ENCODE measurements at regions not wholly inside any gene's neighbourhood (a gene's known extent, or its start where the extent isn't known, plus 50 kb on each side); places are given as distances from the start of the nearest gene placed in this dataset.
A peak's percentile ranks its signal among the peaks of the same experiment; 100 is the strongest.

DNA sequence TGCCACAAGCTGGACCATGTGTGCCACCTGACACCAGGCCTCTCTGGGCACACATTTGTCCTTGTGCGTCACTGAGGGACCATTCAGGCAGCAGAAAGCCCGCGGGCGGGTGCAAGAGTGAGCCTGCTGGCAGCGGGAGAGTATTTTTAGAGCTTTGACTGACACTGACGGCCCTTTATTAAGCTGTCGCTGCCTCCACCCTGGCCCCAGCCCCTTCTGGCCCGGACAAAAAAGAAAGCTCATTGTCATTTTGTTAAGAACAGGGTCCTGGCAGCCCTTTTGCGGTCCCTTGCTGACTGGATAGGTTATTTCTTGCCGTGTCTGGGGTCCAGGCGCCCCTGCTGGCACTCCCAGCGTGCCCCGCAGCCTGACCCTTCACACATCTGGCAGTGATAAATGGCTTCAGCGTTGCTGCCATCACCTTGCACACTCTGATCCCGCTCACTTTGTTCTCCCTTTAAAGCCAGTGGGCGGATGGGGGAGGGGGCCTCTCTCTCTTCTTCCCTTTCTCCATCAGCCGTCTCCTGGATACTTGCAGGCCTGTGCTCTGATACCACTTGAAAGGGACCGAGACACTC, 78.4 kb upstream of the NKD1 start:
- no peaks in the 10 kb centered on the region for H3K36me3 ChIP-seq (ENCODE audit: low read depth)
- ATAC-seq: no peak
- TF ChIP-seq, protein P1, sequence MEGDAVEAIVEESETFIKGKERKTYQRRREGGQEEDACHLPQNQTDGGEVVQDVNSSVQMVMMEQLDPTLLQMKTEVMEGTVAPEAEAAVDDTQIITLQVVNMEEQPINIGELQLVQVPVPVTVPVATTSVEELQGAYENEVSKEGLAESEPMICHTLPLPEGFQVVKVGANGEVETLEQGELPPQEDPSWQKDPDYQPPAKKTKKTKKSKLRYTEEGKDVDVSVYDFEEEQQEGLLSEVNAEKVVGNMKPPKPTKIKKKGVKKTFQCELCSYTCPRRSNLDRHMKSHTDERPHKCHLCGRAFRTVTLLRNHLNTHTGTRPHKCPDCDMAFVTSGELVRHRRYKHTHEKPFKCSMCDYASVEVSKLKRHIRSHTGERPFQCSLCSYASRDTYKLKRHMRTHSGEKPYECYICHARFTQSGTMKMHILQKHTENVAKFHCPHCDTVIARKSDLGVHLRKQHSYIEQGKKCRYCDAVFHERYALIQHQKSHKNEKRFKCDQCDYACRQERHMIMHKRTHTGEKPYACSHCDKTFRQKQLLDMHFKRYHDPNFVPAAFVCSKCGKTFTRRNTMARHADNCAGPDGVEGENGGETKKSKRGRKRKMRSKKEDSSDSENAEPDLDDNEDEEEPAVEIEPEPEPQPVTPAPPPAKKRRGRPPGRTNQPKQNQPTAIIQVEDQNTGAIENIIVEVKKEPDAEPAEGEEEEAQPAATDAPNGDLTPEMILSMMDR (IDR thresholded peaks at IDR 0.05): no peak
- H3K9me3 ChIP-seq: no peaks in the 10 kb centered on the region
- no peak for DNase-seq
- no peak overlapping the region for H3K4me3 ChIP-seq
- intact Hi-C loops (cut with DNase I, micrococcal nuclease): no loop called here
- no peaks in the 10 kb centered on the region for H3K4me1 ChIP-seq (ENCODE audit: low read depth)

DNA sequence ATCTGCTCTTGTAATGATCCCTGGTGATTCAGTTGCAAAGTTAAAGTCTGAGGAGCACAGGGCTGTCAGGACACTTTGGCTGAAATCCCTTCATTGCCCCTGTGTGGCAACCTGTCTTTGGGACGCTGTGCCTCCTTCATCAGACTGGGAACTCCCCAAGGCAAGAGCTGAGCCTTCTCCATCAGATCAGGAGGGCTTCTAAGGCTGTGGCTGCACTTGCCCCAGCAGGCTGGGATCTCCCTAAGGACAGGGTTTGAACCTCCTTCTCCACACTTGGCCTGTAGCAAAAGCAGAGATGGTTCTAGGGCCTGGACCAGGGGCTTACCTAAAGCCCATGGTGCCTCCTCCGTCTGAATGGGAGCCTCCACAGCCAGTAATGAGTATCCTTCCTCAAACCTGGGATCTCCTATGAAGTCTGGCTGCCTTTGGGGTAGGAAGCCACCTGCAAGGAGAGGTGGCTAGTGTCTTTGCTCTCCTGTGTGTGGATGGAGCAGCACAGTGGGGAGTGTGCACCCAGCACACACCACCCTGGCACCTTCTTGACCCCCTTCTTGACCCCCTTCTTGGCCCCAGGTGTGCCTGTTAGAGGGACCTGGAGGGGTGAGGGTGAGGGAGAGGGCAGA, 79.0 kb upstream of the NKD1 start:
- DNase-seq (no peak), ATAC-seq (no peak)
- TF ChIP-seq, protein P1 (IDR thresholded peaks at IDR 0.05): no peak
- no peak overlapping the region for H3K4me3 ChIP-seq
- H3K36me3 ChIP-seq (ENCODE audit: low read depth): no peaks in the 10 kb centered on the region
- no peaks in the 10 kb centered on the region for H3K4me1 ChIP-seq (ENCODE audit: low read depth)
- H3K9me3 ChIP-seq: no peaks in the 10 kb centered on the region
- intact Hi-C loops (cut with DNase I, micrococcal nuclease): no loop called here

DNA sequence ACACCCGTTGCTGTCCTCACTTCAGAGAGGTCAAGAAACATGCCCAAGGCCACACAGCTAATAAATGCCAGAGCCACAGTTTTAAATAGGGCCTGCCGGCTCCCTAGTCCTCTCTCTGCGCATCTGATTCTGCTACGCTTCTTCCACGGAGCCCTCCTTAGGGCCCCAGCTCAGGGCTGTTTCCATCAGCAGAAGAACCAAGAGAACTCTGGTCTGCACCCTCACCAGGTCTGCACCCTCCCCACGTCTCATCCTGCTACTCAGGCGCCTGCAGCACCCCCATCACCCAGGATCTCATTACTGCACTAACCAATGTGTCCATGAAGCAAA, 79.5 kb upstream of the NKD1 start:
- Histone ChIP-seq H3K36me3 (ENCODE audit: low read depth) (no peaks in the 10 kb centered on the region), H3K4me1 (ENCODE audit: low read depth) (no peaks in the 10 kb centered on the region), H3K4me3 (no peak overlapping the region), H3K9me3 (no peaks in the 10 kb centered on the region)
- ATAC-seq (no peak), DNase-seq (no peak)
- TF ChIP-seq, protein P1 (IDR thresholded peaks at IDR 0.05): no peak
- intact Hi-C loops (cut with DNase I, micrococcal nuclease): no loop called here

DNA sequence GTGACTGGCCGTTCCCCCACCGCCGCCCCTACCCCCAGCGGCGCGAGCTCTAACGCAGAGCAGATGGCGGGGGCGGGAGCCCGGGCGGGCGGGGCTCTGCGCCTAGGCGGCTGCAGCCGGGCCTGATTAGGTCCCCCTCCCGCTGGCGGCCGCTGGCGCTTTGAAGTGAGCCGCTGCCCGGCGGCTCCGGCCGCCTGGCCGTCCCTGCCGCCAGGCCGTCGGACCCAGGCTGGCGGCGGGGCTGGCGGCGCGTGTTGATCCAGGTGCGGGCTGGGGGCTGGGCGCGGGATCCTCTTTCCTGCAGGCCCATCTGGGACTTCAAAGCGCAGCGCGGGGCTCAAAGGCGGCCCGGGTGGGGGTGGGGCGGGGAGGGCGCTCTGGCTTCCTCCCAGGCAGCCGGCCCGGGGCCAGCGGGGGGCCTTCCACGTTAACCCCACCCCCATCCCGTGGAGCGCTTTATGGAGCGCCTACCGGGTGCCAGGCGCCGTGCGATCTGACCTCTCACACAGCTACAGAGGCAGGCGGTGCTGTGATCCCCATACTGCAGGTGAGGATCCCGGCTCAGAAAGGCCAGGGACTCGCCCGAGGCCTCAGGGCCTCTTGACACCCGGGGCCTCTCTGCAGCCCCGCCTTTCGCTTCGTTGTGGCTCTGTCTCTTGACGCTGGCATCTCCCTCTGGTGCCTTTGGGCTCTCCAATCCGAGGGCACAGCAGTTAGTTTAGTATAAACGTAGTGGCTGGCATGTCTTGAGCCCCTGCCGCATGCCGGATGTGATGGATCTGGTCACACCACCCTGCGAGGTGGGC, 80.0 kb upstream of the NKD1 start:
- peak; percentile 53 for ATAC-seq
- intact Hi-C loops (cut with DNase I, micrococcal nuclease): no loop called here

DNA sequence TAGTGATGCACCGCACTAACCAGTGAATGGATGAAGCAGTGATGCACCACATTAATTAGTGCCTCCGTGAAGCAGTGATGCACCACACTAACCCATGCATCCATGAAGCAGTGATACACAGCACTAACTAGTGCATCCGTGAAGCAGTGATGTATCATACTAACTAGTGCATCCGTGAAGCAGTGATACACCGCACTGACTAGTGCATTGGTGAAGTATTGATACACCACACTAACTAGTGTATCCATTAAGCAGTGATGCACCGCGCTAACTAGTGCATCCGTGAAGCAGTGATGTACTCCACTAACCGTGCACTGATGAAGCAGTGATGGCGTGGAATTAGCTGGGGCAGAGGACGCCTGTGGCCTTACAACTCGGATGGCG, 80.6 kb upstream of the NKD1 start:
- Histone ChIP-seq H3K4me3 (no peak overlapping the region), H3K9me3 (no peaks in the 10 kb centered on the region), H3K4me1 (ENCODE audit: low read depth) (no peaks in the 10 kb centered on the region), H3K36me3 (ENCODE audit: low read depth) (no peaks in the 10 kb centered on the region)
- DNase-seq (no peak), ATAC-seq (no peak)
- TF ChIP-seq, protein P1 (IDR thresholded peaks at IDR 0.05): no peak
- intact Hi-C loops (cut with DNase I, micrococcal nuclease): no loop called here

More for the DNA sequence above, 80.0 kb upstream of the NKD1 start:
- no peaks in the 10 kb centered on the region for H3K4me1 ChIP-seq (ENCODE audit: low read depth)
- TF ChIP-seq, protein P1 (IDR thresholded peaks at IDR 0.05): no peak
- no peaks in the 10 kb centered on the region for H3K36me3 ChIP-seq (ENCODE audit: low read depth)
- DNase-seq: peak in 2 of 3 donors; percentile 10 to 32
- H3K4me3 ChIP-seq: no peak overlapping the region
- H3K9me3 ChIP-seq: no peaks in the 10 kb centered on the region

Measured in mucosa of descending colon (tissue), 3 donors.